DND-41 (cell line): ENCODE measurements at regions not wholly inside any gene's neighbourhood (a gene's known extent, or its start where the extent isn't known, plus 50 kb on each side); places are given as distances from the start of the nearest gene placed in this dataset.

Experiments
- CTCF ChIP-seq: IDR thresholded peaks from 2 replicates; pipeline ENCODE4 v1.5.1; 2012; ENCODE audit warnings: borderline replicate concordance, low read length, moderate library complexity, mild to moderate bottlenecking; ENCODE audit not compliant: poor library complexity, severe bottlenecking; ENCODE audit errors: extremely low read depth
- EZH2 ChIP-seq: IDR thresholded peaks from 3 replicates; pipeline ENCODE4 v1.6.1; 2012; ENCODE audit warnings: borderline replicate concordance, low read depth, mild to moderate bottlenecking, moderate library complexity, low read length, inconsistent platforms; ENCODE audit not compliant: severe bottlenecking

- TF ChIP-seq CTCF = no peak
- TF ChIP-seq EZH2 = no peak
Measured at GRCh38 chr2:122081751-122082150, 326.3 kb downstream of the TSN start.
